Esophagus muscularis mucosa (tissue), 4 donors: ENCODE measurements at regions not wholly inside any gene's neighbourhood (a gene's known extent, or its start where the extent isn't known, plus 50 kb on each side); places are given as distances from the start of the nearest gene placed in this dataset.

Experiments
- EP300 ChIP-seq: sonication (generic); formaldehyde crosslinking; IDR thresholded peaks from one replicate; pipeline ENCODE4 v1.6.1; 2017; ENCODE audit warnings: antibody characterized with exemption
- POLR2A ChIP-seq: fragments of 450-650 bp; IDR thresholded peaks from one replicate; pipeline ENCODE4 v1.6.1; 2017; ENCODE audit warnings: antibody characterized with exemption, moderate library complexity, mild to moderate bottlenecking, low read depth
- POLR2AphosphoS5 ChIP-seq, 2 donors: sonication (generic); formaldehyde crosslinking; IDR thresholded peaks; one replicate each; pipeline ENCODE4 v1.6.1; 2017; ENCODE audit warnings: antibody characterized with exemption in 2 of 2
- TF ChIP-seq, protein P1 (sequence below), 3 experiments: fragments of 200-600 bp in 2 of 3; fragments of 450-650 bp in 1 of 3; sonication (generic) in 2 of 3; IDR thresholded peaks; one replicate each; pipeline ENCODE4 v1.5.1; 2017 to 2019; ENCODE audit warnings: antibody characterized with exemption in 3 of 3, mild to moderate bottlenecking in 2 of 3, moderate library complexity in 1 of 3

DNA sequence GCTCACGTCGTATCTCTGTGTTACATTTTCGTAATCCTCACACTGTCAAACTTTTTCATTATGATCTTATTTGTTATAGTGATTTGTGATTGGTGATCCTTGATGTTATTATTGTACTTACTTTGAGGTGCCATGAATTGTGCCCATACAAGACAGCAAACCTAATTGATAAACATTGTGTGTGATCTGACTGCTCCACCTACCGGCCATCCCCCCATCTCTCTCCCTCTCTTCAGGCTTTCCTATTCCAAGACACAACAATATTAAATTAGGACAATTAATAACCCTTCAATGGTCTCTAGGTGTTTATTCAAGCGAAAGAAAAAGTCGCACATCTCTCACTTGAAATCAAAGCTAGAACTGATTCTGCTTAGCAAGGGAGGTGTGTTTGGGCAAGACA, 349.3 kb downstream of the RBM26 start:
- TF ChIP-seq, protein P1, sequence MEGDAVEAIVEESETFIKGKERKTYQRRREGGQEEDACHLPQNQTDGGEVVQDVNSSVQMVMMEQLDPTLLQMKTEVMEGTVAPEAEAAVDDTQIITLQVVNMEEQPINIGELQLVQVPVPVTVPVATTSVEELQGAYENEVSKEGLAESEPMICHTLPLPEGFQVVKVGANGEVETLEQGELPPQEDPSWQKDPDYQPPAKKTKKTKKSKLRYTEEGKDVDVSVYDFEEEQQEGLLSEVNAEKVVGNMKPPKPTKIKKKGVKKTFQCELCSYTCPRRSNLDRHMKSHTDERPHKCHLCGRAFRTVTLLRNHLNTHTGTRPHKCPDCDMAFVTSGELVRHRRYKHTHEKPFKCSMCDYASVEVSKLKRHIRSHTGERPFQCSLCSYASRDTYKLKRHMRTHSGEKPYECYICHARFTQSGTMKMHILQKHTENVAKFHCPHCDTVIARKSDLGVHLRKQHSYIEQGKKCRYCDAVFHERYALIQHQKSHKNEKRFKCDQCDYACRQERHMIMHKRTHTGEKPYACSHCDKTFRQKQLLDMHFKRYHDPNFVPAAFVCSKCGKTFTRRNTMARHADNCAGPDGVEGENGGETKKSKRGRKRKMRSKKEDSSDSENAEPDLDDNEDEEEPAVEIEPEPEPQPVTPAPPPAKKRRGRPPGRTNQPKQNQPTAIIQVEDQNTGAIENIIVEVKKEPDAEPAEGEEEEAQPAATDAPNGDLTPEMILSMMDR (IDR thresholded peaks at IDR 0.05): no peak
- TF ChIP-seq POLR2A (no peak), EP300 (no peak), POLR2AphosphoS5 (IDR thresholded peaks at IDR 0.05) (no peak)
